NCI-H226 (cell line): ENCODE measurements at regions not wholly inside any gene's neighbourhood (a gene's known extent, or its start where the extent isn't known, plus 50 kb on each side); places are given as distances from the start of the nearest gene placed in this dataset.
A peak's percentile ranks its signal among the peaks of the same experiment; 100 is the strongest.

Source experiments
- DNase-seq: peaks from one replicate; pipeline ENCODE4 v3.0.0-alpha.2; 2015

GRCh38 chr15:77702211-77702957 is 69.7 kb upstream of the LINGO1 start:
- peak; percentile 41 for DNase-seq

DNA sequence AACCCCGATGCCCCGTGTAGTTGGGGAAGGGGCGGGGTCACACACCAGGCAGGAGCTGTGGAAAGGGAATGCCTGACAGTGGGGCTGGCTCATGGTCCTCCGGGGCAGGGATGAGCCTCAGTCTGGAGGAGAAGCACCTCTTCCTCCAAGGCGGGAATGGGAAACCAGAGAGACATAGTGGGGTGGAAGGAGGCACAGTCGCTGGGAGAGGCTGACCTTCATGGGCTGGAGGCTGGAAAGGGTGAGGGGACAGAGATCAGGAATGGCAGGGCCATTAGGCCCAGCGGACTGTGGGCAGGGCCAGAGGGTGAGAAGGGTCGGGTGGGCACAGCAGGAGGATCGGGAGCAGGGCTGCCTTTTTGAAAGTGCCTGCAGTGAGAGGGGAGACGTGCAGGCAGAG is 65.8 kb upstream of the LINGO1 start:
- DNase-seq = no peak

GRCh38 chr15:77697893-77698292 is 65.2 kb upstream of the LINGO1 start:
- no peak for DNase-seq

DNA sequence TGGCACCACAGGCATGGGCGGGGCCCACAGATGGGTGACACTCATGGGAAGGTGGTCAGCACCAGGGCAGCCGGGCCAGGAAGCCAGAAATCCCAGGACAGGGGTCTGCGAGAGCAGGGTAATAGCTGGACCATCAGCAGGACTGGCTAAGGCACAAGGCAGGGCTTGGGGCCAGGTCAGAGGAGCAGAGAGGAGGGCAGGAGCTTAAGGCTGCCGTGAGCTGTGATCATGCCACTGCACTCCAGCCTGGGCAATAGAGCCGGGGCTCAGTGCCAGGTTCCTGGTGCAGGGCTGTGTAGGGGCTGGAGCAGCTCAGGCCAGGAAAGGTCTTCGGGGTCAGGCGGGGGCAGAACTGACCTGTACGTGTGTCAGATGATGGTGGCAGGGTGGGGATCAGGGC is 64.2 kb upstream of the LINGO1 start:
- DNase-seq = no peak

DNA sequence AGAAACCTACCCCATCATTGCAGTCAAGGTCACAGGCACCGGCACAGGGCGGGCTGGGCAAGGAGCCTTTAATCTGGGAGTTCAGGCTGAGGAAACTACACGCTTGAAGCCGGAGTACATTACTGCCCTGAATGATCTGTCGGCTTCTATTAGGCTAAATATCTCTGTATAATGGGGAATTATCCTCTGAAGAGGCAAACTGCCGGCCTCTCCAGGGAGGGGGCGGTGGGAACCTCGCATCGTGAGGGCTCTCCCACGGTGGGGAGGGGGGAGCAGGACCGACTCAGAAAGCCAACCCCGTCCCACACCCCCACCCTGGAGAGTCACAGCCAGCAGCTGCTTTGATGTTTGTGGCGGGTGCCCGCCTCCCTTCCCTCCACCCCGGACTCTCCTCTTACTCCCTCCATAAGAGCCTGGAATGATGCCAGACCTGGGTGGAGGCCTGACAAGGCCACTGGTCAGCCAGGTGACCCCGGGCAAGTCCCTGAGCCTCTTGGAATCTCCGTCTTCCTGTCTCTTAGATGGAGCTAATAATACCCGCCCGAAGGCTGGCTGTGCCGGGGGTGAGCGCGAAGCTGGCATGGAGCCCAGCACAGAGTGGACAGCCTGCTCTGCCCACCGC is 63.4 kb upstream of the LINGO1 start:
- DNase-seq = no peak

DNA sequence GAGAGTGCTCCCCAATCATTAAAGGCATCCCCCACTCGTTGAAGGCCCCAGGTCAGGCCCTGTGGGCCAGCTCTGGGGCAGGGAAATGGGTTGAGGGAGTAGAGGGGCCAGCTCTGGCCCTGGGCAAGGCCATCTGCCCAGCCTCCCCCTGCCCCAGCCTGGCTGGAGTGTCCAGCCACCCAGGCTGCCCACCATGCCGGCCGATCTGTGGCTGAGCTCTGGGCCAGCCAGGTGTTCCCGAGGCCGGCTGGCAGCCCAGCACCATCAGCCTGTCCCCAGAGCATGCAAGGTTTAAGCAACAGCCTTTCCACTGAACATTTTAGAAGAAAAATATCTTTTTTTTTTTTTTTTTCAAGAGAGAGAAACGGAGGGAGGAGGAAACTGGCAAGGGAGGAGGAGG is 62.8 kb upstream of the LINGO1 start:
- DNase-seq = no peak

DNA sequence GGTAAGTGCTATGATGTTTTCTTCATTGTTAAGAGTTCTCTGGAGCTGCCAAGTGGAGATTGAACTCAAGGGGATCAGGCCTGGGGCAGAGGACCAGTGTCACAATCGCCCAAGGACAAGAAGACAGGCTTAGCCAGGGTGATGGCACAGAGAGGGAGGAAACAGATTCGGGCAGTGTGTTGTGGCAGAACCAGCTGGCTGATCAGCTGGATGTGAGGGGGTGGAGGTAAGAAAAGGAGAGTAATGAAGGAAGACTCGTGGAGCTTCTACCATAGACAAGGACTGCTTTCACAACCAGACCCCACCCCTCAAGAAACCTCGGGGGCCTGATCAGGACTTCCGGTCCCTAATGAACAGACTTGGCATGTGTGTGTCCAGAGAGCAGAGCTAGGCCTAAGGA is 60.9 kb upstream of the LINGO1 start:
- DNase-seq = no peak

- DNase-seq = no peak
These were observed 59.9 kb upstream of the LINGO1 start for GRCh38 chr15:77692614-77693013.

- no peak for DNase-seq
These were observed 58.9 kb upstream of the LINGO1 start for GRCh38 chr15:77691607-77692006.

GRCh38 chr15:77689821-77690220 is 57.1 kb upstream of the LINGO1 start:
- DNase-seq = no peak

- no peak for DNase-seq
These were observed 56.0 kb upstream of the LINGO1 start for GRCh38 chr15:77688693-77689092.

DNA sequence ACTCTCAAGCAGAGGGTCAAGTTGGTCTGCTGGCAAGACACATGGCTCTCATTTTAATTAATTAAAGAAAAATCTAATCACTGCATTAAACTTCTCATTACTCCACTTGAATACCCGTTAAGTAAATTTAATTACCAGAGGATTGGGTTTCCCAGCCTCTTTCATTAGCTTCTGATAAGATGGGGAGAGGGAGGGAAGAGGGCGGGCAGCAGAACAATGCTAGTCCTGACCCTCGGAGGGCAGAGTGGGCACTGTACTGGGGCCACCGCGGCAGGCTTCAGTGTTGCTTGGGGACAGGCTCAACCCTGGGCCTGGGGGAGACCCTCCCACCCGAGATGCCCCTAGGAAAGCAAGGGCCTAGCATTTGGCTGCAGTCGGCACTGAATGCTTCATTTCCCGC is 55.6 kb upstream of the LINGO1 start:
- DNase-seq = no peak

GRCh38 chr15:77685082-77685815 is 52.5 kb upstream of the LINGO1 start:
- DNase-seq = no peak

DNA sequence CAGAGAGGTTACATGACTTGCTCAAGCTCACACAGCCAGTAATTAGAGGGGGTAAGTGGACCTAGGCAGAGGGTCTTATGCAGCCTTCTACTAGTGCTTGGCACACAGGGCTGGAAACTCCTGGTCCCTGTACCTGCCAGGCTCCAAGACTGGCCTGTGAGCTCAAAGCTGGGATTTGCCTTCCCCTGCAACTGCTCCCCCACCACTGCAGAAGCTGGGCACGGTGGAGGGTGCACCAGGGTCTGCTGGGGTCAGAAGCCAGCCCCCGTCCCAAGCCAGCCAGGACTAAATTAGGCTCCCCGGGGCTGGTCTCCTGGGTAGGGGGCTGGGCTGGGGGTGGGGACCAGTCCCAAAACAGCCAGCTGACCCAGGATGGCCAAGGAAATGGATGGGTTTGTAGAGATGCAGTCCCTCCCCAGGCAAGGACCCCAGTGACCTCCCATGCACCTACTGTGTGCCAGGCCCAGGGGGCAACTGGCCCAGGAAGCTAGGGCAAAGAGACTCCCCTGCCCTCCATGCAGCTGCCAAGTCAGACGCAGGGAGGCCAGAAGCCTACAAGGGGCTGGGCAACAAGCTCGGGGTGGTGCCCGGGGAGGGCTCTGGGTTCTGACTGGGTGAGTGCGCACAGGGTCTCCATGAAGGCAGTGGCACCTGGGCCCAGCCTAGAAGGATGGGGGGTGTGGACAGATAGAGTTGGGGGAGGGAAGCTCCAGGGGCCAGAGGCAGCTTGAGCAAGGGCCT is 51.8 kb upstream of the LINGO1 start:
- DNase-seq = no peak

GRCh38 chr15:77682564-77682963 is 49.9 kb upstream of the LINGO1 start:
- no peak for DNase-seq
